GM10248 (cell line): ENCODE measurements at regions not wholly inside any gene's neighbourhood (a gene's known extent, or its start where the extent isn't known, plus 50 kb on each side); places are given as distances from the start of the nearest gene placed in this dataset.

ENCODE experiments used
- CTCF ChIA-PET: fragments of 300-600 bp; sonication (Branson Sonifier 250); formaldehyde crosslinking; extraction: SDS; loops from one replicate; lab custom pipeline; 2021; ENCODE audit warnings: antibody characterized with exemption; lab: Yijun Ruan, JAX
- POLR2A ChIA-PET: fragments of 350-650 bp; sonication (Branson Sonifier 250); formaldehyde crosslinking; extraction: SDS; loops from one replicate; lab custom pipeline; 2020; ENCODE audit warnings: antibody characterized with exemption; lab: Yijun Ruan, JAX
- DNase-seq: peaks from one replicate; pipeline ENCODE4 v3.0.0; 2012; ENCODE audit errors: extremely low spot score
- CTCF ChIP-seq: IDR thresholded peaks from 2 replicates; pipeline ENCODE4 v1.5.1; 2012; ENCODE audit warnings: mild to moderate bottlenecking, low read depth; ENCODE audit errors: extremely low read depth, missing control alignments, control extremely low read depth

- CTCF ChIA-PET = no interaction called here
- POLR2A ChIA-PET = no interaction called here
- DNase-seq = no peak
- TF ChIP-seq CTCF = no peak
These were observed 1538.2 kb downstream of the TECRL start for GRCh38 chr4:62871078-62871477.

- CTCF ChIA-PET = no interaction called here
- no peak for DNase-seq
- POLR2A ChIA-PET = no interaction called here
- no peak for TF ChIP-seq CTCF
These were observed 1538.8 kb downstream of the TECRL start for GRCh38 chr4:62870451-62870850.

- POLR2A ChIA-PET = no interaction called here
- CTCF ChIA-PET = no interaction called here
- TF ChIP-seq CTCF = no peak
- DNase-seq = no peak
These were observed 1544.0 kb downstream of the TECRL start for GRCh38 chr4:62865261-62865660.

- CTCF ChIA-PET = no interaction called here
- POLR2A ChIA-PET = no interaction called here
- TF ChIP-seq CTCF = no peak
- no peak for DNase-seq
These were observed 1559.6 kb downstream of the TECRL start for GRCh38 chr4:62849696-62850095.

- no peak for DNase-seq
- no peak for TF ChIP-seq CTCF
- POLR2A ChIA-PET = no interaction called here
- CTCF ChIA-PET = no interaction called here
These were observed 1573.6 kb downstream of the TECRL start for GRCh38 chr4:62835631-62836030.

GRCh38 chr4:62822306-62822705 lies 1586.9 kb downstream of the TECRL start:
- DNase-seq = no peak
- no peak for TF ChIP-seq CTCF
- ChIA-PET CTCF (no interaction called here), POLR2A (no interaction called here)

- ChIA-PET CTCF (no interaction called here), POLR2A (no interaction called here)
- no peak for DNase-seq
- no peak for TF ChIP-seq CTCF
These were observed 1592.7 kb downstream of the TECRL start for GRCh38 chr4:62816566-62816965.
